WTC11 (cell line): ENCODE measurements at regions not wholly inside any gene's neighbourhood (a gene's known extent, or its start where the extent isn't known, plus 50 kb on each side); places are given as distances from the start of the nearest gene placed in this dataset.

ENCODE experiments used
- ATAC-seq: fragments of 200-7000 bp; cut with Tn5 transposase; 2 replicates; pipeline ENCODE4 v1.10.0; 2021; ENCODE audit warnings: mild to moderate bottlenecking, moderate library complexity
- CTCF ChIA-PET: fragments of 300-600 bp; sonication (Branson Sonifier 250); formaldehyde crosslinking; loops from one replicate; lab custom pipeline; 2021; ENCODE audit warnings: antibody characterized with exemption; lab: Charles Lee
- POLR2A ChIA-PET: fragments of 350-600 bp; sonication (Branson Sonifier 250); formaldehyde crosslinking; loops from one replicate; lab custom pipeline; 2021; ENCODE audit warnings: antibody characterized with exemption; lab: Charles Lee
- DNase-seq: peaks from one replicate; pipeline ENCODE4 v3.0.0; 2021; ENCODE audit warnings: low spot score
- H3K27ac Mint-ChIP-seq: 2 replicates; pipeline ENCODE4 v1.8.0; 2021; ENCODE audit warnings: mixed read lengths
- H3K27me3 Mint-ChIP-seq: 2 replicates; pipeline ENCODE4 v1.8.0; 2021; ENCODE audit warnings: low read depth, mild to moderate bottlenecking, moderate library complexity, mixed read lengths
- H3K36me3 Mint-ChIP-seq: 2 replicates; pipeline ENCODE4 v1.8.0; 2021; ENCODE audit warnings: mixed read lengths
- H3K4me1 Mint-ChIP-seq: 2 replicates; pipeline ENCODE4 v1.8.0; 2022; ENCODE audit warnings: mixed read lengths
- H3K4me3 Mint-ChIP-seq: 2 replicates; pipeline ENCODE4 v1.8.0; 2021; ENCODE audit warnings: mild to moderate bottlenecking, moderate library complexity, mixed read lengths
- H3K9me3 Mint-ChIP-seq: 2 replicates; pipeline ENCODE4 v1.8.0; 2021; ENCODE audit warnings: mixed read lengths
- ESRRA ChIP-seq: sonication (generic); formaldehyde crosslinking; IDR thresholded peaks from 2 replicates; pipeline ENCODE4 v1.8.1; 2022; ENCODE audit warnings: mild to moderate bottlenecking, missing genetic modification reagents, borderline replicate concordance
- GABPB1 ChIP-seq: sonication (generic); formaldehyde crosslinking; IDR thresholded peaks from 2 replicates; pipeline ENCODE4 v1.8.1; 2023; ENCODE audit warnings: mild to moderate bottlenecking, missing genetic modification reagents
- GTF2I ChIP-seq: fragments of 250-450 bp; sonication (Bioruptor Pico); conservative IDR thresholded peaks from 2 replicates; pipeline ENCODE4 v1.4.0; 2021; ENCODE audit warnings: mild to moderate bottlenecking
- HMGA2 ChIP-seq: fragments of 250-450 bp; sonication (Bioruptor Pico); IDR thresholded peaks from 2 replicates; pipeline ENCODE4 v1.4.0; 2021; ENCODE audit warnings: mild to moderate bottlenecking, moderate library complexity
- IRF2 ChIP-seq: sonication (generic); formaldehyde crosslinking; IDR thresholded peaks from 2 replicates; pipeline ENCODE4 v1.8.0; 2022; ENCODE audit warnings: low read depth, missing genetic modification reagents, borderline replicate concordance
- JAZF1 ChIP-seq: fragments of 250-450 bp; sonication (Bioruptor Pico); IDR thresholded peaks from 2 replicates; pipeline ENCODE4 v1.9.0; 2021; ENCODE audit warnings: moderate library complexity, mild to moderate bottlenecking, inconsistent platforms
- MYBL2 ChIP-seq: sonication (generic); formaldehyde crosslinking; IDR thresholded peaks from 2 replicates; pipeline ENCODE4 v1.8.1; 2023; ENCODE audit warnings: mild to moderate bottlenecking, moderate library complexity, missing genetic modification reagents
- NFYB ChIP-seq: sonication (generic); formaldehyde crosslinking; conservative IDR thresholded peaks from 2 replicates; pipeline ENCODE4 v1.8.0; 2022; ENCODE audit warnings: low read depth, missing genetic modification reagents
- NR1H2 ChIP-seq: sonication (generic); formaldehyde crosslinking; IDR thresholded peaks from 2 replicates; pipeline ENCODE4 v1.9.0; 2021; ENCODE audit warnings: mild to moderate bottlenecking, moderate library complexity, missing genetic modification reagents
- NR2C2 ChIP-seq: sonication (generic); formaldehyde crosslinking; IDR thresholded peaks from 2 replicates; pipeline ENCODE4 v1.8.0; 2022; ENCODE audit warnings: mild to moderate bottlenecking, missing genetic modification reagents
- RELA ChIP-seq: sonication (generic); formaldehyde crosslinking; IDR thresholded peaks from 2 replicates; pipeline ENCODE4 v1.8.1; 2022; ENCODE audit warnings: missing genetic modification reagents, mild to moderate bottlenecking, borderline replicate concordance
- RORB ChIP-seq: fragments of 250-450 bp; sonication (Bioruptor Pico); IDR thresholded peaks from 2 replicates; pipeline ENCODE4 v1.9.0; 2021; ENCODE audit warnings: mild to moderate bottlenecking
- SMAD4 ChIP-seq: sonication (generic); formaldehyde crosslinking; IDR thresholded peaks from 2 replicates; pipeline ENCODE4 v1.8.0; 2022; ENCODE audit warnings: mild to moderate bottlenecking, missing genetic modification reagents
- ZNF263 ChIP-seq: sonication (generic); formaldehyde crosslinking; IDR thresholded peaks from 2 replicates; pipeline ENCODE4 v1.8.1; 2022; ENCODE audit warnings: low read depth, mild to moderate bottlenecking, moderate library complexity, missing genetic modification reagents
- ZNF396 ChIP-seq: fragments of 250-450 bp; sonication (Bioruptor Pico); IDR thresholded peaks from 2 replicates; pipeline ENCODE4 v1.8.0; 2021; ENCODE audit warnings: mild to moderate bottlenecking, moderate library complexity, borderline replicate concordance
- ZNF532 ChIP-seq: fragments of 250-450 bp; sonication (Bioruptor Pico); IDR thresholded peaks from 2 replicates; pipeline ENCODE4 v1.9.0; 2021; ENCODE audit warnings: mild to moderate bottlenecking, borderline replicate concordance
- ZNF671 ChIP-seq: fragments of 250-450 bp; sonication (Bioruptor Pico); IDR thresholded peaks from 2 replicates; pipeline ENCODE4 v1.8.0; 2021; ENCODE audit warnings: mild to moderate bottlenecking
- TF ChIP-seq, protein P1 (sequence below): sonication (generic); formaldehyde crosslinking; IDR thresholded peaks from 2 replicates; pipeline ENCODE4 v1.8.0; 2023; ENCODE audit warnings: missing genetic modification reagents
- TF ChIP-seq, protein P2 (sequence below): fragments of 250-450 bp; sonication (Bioruptor Pico); IDR thresholded peaks from 2 replicates; pipeline ENCODE4 v2.1.2; 2022; ENCODE audit warnings: mild to moderate bottlenecking, moderate library complexity
- TF ChIP-seq, protein P3 (sequence below): sonication (generic); formaldehyde crosslinking; IDR thresholded peaks from 2 replicates; pipeline ENCODE4 v1.8.1; 2023; ENCODE audit warnings: mild to moderate bottlenecking, missing genetic modification reagents, borderline replicate concordance
- TF ChIP-seq, protein P4 (sequence below): sonication (generic); formaldehyde crosslinking; conservative IDR thresholded peaks from 2 replicates; pipeline ENCODE4 v1.8.1; 2022; ENCODE audit warnings: mild to moderate bottlenecking, missing genetic modification reagents
- TF ChIP-seq, protein P5 (sequence below): sonication (generic); formaldehyde crosslinking; IDR thresholded peaks from 2 replicates; pipeline ENCODE4 v1.8.0; 2023; ENCODE audit warnings: missing genetic modification reagents, mild to moderate bottlenecking, borderline replicate concordance

GRCh38 chr5:18393565-18394442 is 759.5 kb downstream of the TAF11L14 start (continued):
- TF ChIP-seq, protein P1, sequence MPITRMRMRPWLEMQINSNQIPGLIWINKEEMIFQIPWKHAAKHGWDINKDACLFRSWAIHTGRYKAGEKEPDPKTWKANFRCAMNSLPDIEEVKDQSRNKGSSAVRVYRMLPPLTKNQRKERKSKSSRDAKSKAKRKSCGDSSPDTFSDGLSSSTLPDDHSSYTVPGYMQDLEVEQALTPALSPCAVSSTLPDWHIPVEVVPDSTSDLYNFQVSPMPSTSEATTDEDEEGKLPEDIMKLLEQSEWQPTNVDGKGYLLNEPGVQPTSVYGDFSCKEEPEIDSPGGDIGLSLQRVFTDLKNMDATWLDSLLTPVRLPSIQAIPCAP (CRISPR knock-in tag) = no peak
- TF ChIP-seq HMGA2 (CRISPR knock-in tag) (peak; percentile 59), RORB (CRISPR knock-in tag) (no peak), NFYB (no peak), NR2C2 (CRISPR knock-in tag) (no peak), GABPB1 (CRISPR knock-in tag) (no peak), NR1H2 (CRISPR knock-in tag) (no peak), ESRRA (CRISPR knock-in tag) (no peak), MYBL2 (CRISPR knock-in tag) (no peak)
- TF ChIP-seq, protein P2, sequence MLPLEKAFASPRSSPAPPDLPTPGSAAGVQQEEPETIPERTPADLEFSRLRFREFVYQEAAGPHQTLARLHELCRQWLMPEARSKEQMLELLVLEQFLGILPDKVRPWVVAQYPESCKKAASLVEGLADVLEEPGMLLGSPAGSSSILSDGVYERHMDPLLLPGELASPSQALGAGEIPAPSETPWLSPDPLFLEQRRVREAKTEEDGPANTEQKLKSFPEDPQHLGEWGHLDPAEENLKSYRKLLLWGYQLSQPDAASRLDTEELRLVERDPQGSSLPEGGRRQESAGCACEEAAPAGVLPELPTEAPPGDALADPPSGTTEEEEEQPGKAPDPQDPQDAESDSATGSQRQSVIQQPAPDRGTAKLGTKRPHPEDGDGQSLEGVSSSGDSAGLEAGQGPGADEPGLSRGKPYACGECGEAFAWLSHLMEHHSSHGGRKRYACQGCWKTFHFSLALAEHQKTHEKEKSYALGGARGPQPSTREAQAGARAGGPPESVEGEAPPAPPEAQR (CRISPR knock-in tag) = no peak
- TF ChIP-seq, protein P3, sequence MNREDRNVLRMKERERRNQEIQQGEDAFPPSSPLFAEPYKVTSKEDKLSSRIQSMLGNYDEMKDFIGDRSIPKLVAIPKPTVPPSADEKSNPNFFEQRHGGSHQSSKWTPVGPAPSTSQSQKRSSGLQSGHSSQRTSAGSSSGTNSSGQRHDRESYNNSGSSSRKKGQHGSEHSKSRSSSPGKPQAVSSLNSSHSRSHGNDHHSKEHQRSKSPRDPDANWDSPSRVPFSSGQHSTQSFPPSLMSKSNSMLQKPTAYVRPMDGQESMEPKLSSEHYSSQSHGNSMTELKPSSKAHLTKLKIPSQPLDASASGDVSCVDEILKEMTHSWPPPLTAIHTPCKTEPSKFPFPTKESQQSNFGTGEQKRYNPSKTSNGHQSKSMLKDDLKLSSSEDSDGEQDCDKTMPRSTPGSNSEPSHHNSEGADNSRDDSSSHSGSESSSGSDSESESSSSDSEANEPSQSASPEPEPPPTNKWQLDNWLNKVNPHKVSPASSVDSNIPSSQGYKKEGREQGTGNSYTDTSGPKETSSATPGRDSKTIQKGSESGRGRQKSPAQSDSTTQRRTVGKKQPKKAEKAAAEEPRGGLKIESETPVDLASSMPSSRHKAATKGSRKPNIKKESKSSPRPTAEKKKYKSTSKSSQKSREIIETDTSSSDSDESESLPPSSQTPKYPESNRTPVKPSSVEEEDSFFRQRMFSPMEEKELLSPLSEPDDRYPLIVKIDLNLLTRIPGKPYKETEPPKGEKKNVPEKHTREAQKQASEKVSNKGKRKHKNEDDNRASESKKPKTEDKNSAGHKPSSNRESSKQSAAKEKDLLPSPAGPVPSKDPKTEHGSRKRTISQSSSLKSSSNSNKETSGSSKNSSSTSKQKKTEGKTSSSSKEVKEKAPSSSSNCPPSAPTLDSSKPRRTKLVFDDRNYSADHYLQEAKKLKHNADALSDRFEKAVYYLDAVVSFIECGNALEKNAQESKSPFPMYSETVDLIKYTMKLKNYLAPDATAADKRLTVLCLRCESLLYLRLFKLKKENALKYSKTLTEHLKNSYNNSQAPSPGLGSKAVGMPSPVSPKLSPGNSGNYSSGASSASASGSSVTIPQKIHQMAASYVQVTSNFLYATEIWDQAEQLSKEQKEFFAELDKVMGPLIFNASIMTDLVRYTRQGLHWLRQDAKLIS (CRISPR knock-in tag) = no peak

DNA sequence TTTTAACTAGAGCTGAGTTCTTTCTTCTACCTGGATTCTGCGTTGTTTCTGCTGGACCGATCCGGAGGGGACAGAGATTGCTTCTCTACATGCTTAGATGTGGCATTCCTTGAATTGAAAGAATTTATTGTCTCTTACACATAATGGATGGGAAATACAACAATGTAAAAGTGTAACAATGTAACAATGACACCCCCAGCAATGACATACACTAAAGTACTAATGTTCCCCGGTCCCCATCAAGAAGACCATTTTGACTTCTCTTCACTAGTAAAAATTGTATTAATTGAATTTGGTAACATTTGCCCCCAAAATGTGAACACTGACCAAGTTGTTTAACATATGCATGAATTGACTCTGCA is 760.2 kb downstream of the TAF11L14 start:
- ChIA-PET POLR2A (no interaction called here), CTCF (interaction anchor here (0.6 to 1.1 kb wide), 6 partner anchors 72 to 1057 kb away, joined by 3 to 8 read pairs (median 4); no protein-coding TSS in a partner anchor)
- no peak overlapping the region for H3K27ac Mint-ChIP-seq
- H3K27me3 Mint-ChIP-seq = no peaks in the 10 kb centered on the region
- H3K36me3 Mint-ChIP-seq = no peaks in the 10 kb centered on the region
- ATAC-seq = no peak
- DNase-seq = no peak
- H3K4me3 Mint-ChIP-seq = no peak overlapping the region
- peaks cover 27% of the 10 kb centered on the region for H3K4me1 Mint-ChIP-seq
- peaks cover 5% of the 10 kb centered on the region for H3K9me3 Mint-ChIP-seq
- TF ChIP-seq, protein P4, sequence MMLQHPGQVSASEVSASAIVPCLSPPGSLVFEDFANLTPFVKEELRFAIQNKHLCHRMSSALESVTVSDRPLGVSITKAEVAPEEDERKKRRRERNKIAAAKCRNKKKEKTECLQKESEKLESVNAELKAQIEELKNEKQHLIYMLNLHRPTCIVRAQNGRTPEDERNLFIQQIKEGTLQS (CRISPR knock-in tag) = no peak
- TF ChIP-seq NR1H2 (CRISPR knock-in tag) (no peak), ZNF671 (no peak), ZNF532 (CRISPR knock-in tag) (no peak), ZNF263 (CRISPR knock-in tag) (no peak), ZNF396 (CRISPR knock-in tag) (no peak), GTF2I (CRISPR knock-in tag) (no peak), SMAD4 (CRISPR knock-in tag) (no peak), RELA (CRISPR knock-in tag) (no peak), IRF2 (CRISPR knock-in tag) (no peak), JAZF1 (CRISPR knock-in tag) (no peak)
- TF ChIP-seq, protein P5, sequence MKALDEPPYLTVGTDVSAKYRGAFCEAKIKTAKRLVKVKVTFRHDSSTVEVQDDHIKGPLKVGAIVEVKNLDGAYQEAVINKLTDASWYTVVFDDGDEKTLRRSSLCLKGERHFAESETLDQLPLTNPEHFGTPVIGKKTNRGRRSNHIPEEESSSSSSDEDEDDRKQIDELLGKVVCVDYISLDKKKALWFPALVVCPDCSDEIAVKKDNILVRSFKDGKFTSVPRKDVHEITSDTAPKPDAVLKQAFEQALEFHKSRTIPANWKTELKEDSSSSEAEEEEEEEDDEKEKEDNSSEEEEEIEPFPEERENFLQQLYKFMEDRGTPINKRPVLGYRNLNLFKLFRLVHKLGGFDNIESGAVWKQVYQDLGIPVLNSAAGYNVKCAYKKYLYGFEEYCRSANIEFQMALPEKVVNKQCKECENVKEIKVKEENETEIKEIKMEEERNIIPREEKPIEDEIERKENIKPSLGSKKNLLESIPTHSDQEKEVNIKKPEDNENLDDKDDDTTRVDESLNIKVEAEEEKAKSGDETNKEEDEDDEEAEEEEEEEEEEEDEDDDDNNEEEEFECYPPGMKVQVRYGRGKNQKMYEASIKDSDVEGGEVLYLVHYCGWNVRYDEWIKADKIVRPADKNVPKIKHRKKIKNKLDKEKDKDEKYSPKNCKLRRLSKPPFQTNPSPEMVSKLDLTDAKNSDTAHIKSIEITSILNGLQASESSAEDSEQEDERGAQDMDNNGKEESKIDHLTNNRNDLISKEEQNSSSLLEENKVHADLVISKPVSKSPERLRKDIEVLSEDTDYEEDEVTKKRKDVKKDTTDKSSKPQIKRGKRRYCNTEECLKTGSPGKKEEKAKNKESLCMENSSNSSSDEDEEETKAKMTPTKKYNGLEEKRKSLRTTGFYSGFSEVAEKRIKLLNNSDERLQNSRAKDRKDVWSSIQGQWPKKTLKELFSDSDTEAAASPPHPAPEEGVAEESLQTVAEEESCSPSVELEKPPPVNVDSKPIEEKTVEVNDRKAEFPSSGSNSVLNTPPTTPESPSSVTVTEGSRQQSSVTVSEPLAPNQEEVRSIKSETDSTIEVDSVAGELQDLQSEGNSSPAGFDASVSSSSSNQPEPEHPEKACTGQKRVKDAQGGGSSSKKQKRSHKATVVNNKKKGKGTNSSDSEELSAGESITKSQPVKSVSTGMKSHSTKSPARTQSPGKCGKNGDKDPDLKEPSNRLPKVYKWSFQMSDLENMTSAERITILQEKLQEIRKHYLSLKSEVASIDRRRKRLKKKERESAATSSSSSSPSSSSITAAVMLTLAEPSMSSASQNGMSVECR = no peak
